SH-SY5Y (cell line): ENCODE measurements at regions not wholly inside any gene's neighbourhood (a gene's known extent, or its start where the extent isn't known, plus 50 kb on each side); places are given as distances from the start of the nearest gene placed in this dataset.

Source experiments
- GATA2 ChIP-seq: IDR thresholded peaks from 2 replicates; pipeline ENCODE4 v1.6.1; 2011; ENCODE audit warnings: mild to moderate bottlenecking, low read depth, low read length
- GATA3 ChIP-seq: IDR thresholded peaks from 2 replicates; pipeline ENCODE4 v1.6.1; 2011; ENCODE audit warnings: low read depth, mild to moderate bottlenecking, low read length, moderate library complexity

GRCh38 chr2:16330982-16331381 is 334.7 kb downstream of the CYRIA start:
- TF ChIP-seq GATA2 (no peak), GATA3 (no peak)
